ENCODE measurements at regions not wholly inside any gene's neighbourhood (a gene's known extent, or its start where the extent isn't known, plus 50 kb on each side); places are given as distances from the start of the nearest gene placed in this dataset.

GRCh38 chr12:77679686-77680085 lies 151.0 kb upstream of the NAV3 start:
- no peak for DNase-seq (ENCODE audit: low read depth, low spot score)

GRCh38 chr12:77678621-77679020 lies 152.1 kb upstream of the NAV3 start:
- Histone ChIP-seq H3K9me3 (ENCODE audit: insufficient read depth, low read length) (no peaks in the 10 kb centered on the region), H3K4me1 (ENCODE audit: insufficient read depth, insufficient read length) (no peaks in the 10 kb centered on the region), H3K27me3 (ENCODE audit: insufficient read depth, insufficient read length) (no peaks in the 10 kb centered on the region), H3K4me3 (ENCODE audit: insufficient read length, low read depth) (no peak overlapping the region), H3K9ac (ENCODE audit: insufficient read length, low read depth) (no peak overlapping the region), H3K36me3 (ENCODE audit: insufficient read depth, insufficient read length, low read length) (no peaks in the 10 kb centered on the region)
- TF ChIP-seq SUZ12 (IDR thresholded peaks at IDR 0.05; ENCODE audit: extremely low read depth, insufficient read depth, insufficient read length) (no peak), YY1 (IDR thresholded peaks at IDR 0.05; ENCODE audit: insufficient read depth, insufficient read length) (no peak), ZNF274 (IDR thresholded peaks at IDR 0.05; ENCODE audit: low read depth, low read length) (no peak)
- no peak for DNase-seq (ENCODE audit: low read depth, low spot score)

More at GRCh38 chr12:77679686-77680085, 151.0 kb upstream of the NAV3 start:
- Histone ChIP-seq H3K27me3 (ENCODE audit: insufficient read depth, insufficient read length) (no peaks in the 10 kb centered on the region), H3K36me3 (ENCODE audit: insufficient read depth, insufficient read length, low read length) (no peaks in the 10 kb centered on the region), H3K9me3 (ENCODE audit: insufficient read depth, low read length) (no peaks in the 10 kb centered on the region), H3K4me1 (ENCODE audit: insufficient read depth, insufficient read length) (no peaks in the 10 kb centered on the region), H3K9ac (ENCODE audit: insufficient read length, low read depth) (no peak overlapping the region), H3K4me3 (ENCODE audit: insufficient read length, low read depth) (no peak overlapping the region)
- TF ChIP-seq ZNF274 (IDR thresholded peaks at IDR 0.05; ENCODE audit: low read depth, low read length), result no peak
- TF ChIP-seq SUZ12 (IDR thresholded peaks at IDR 0.05; ENCODE audit: extremely low read depth, insufficient read depth, insufficient read length), result no peak
- TF ChIP-seq YY1 (IDR thresholded peaks at IDR 0.05; ENCODE audit: insufficient read depth, insufficient read length), result no peak

GRCh38 chr12:77667101-77667500 lies 163.6 kb upstream of the NAV3 start:
- Histone ChIP-seq H3K4me3 (ENCODE audit: insufficient read length, low read depth) (no peak overlapping the region), H3K9ac (ENCODE audit: insufficient read length, low read depth) (no peak overlapping the region), H3K36me3 (ENCODE audit: insufficient read depth, insufficient read length, low read length) (no peaks in the 10 kb centered on the region), H3K27me3 (ENCODE audit: insufficient read depth, insufficient read length) (no peaks in the 10 kb centered on the region), H3K9me3 (ENCODE audit: insufficient read depth, low read length) (peaks cover 15% of the 10 kb centered on the region), H3K4me1 (ENCODE audit: insufficient read depth, insufficient read length) (no peaks in the 10 kb centered on the region)
- TF ChIP-seq ZNF274 (IDR thresholded peaks at IDR 0.05; ENCODE audit: low read depth, low read length), result no peak
- TF ChIP-seq YY1 (IDR thresholded peaks at IDR 0.05; ENCODE audit: insufficient read depth, insufficient read length), result no peak
- TF ChIP-seq SUZ12 (IDR thresholded peaks at IDR 0.05; ENCODE audit: extremely low read depth, insufficient read depth, insufficient read length), result no peak
- DNase-seq (ENCODE audit: low read depth, low spot score), result no peak

- no peak for DNase-seq (ENCODE audit: low read depth, low spot score)
- Histone ChIP-seq H3K9ac (ENCODE audit: insufficient read length, low read depth) (no peak overlapping the region), H3K36me3 (ENCODE audit: insufficient read depth, insufficient read length, low read length) (no peaks in the 10 kb centered on the region), H3K4me1 (ENCODE audit: insufficient read depth, insufficient read length) (peaks cover 5% of the 10 kb centered on the region), H3K4me3 (ENCODE audit: insufficient read length, low read depth) (no peak overlapping the region), H3K27me3 (ENCODE audit: insufficient read depth, insufficient read length) (no peaks in the 10 kb centered on the region), H3K9me3 (ENCODE audit: insufficient read depth, low read length) (no peaks in the 10 kb centered on the region)
- TF ChIP-seq ZNF274 (IDR thresholded peaks at IDR 0.05; ENCODE audit: low read depth, low read length) (no peak), SUZ12 (IDR thresholded peaks at IDR 0.05; ENCODE audit: extremely low read depth, insufficient read depth, insufficient read length) (no peak), YY1 (IDR thresholded peaks at IDR 0.05; ENCODE audit: insufficient read depth, insufficient read length) (no peak)
Measured at GRCh38 chr12:77648716-77649115, 182.0 kb upstream of the NAV3 start.

GRCh38 chr12:77645966-77646598 lies 184.6 kb upstream of the NAV3 start:
- no peak overlapping the region for H3K4me3 ChIP-seq (ENCODE audit: insufficient read length, low read depth)
- no peak for TF ChIP-seq SUZ12 (IDR thresholded peaks at IDR 0.05; ENCODE audit: extremely low read depth, insufficient read depth, insufficient read length)
- TF ChIP-seq ZNF274 (IDR thresholded peaks at IDR 0.05; ENCODE audit: low read depth, low read length), result no peak
- TF ChIP-seq YY1 (IDR thresholded peaks at IDR 0.05; ENCODE audit: insufficient read depth, insufficient read length), result no peak
- no peaks in the 10 kb centered on the region for H3K27me3 ChIP-seq (ENCODE audit: insufficient read depth, insufficient read length)
- H3K4me1 ChIP-seq (ENCODE audit: insufficient read depth, insufficient read length), result peaks cover 5% of the 10 kb centered on the region
- no peaks in the 10 kb centered on the region for H3K9me3 ChIP-seq (ENCODE audit: insufficient read depth, low read length)
- DNase-seq (ENCODE audit: low read depth, low spot score), result peak; percentile 46
- H3K9ac ChIP-seq (ENCODE audit: insufficient read length, low read depth), result no peak overlapping the region
- no peaks in the 10 kb centered on the region for H3K36me3 ChIP-seq (ENCODE audit: insufficient read depth, insufficient read length, low read length)

- H3K4me3 ChIP-seq (ENCODE audit: insufficient read length, low read depth), result no peak overlapping the region
- H3K27me3 ChIP-seq (ENCODE audit: insufficient read depth, insufficient read length), result no peaks in the 10 kb centered on the region
- DNase-seq (ENCODE audit: low read depth, low spot score), result peak; percentile 72
- TF ChIP-seq YY1 (IDR thresholded peaks at IDR 0.05; ENCODE audit: insufficient read depth, insufficient read length) (no peak), ZNF274 (IDR thresholded peaks at IDR 0.05; ENCODE audit: low read depth, low read length) (no peak), SUZ12 (IDR thresholded peaks at IDR 0.05; ENCODE audit: extremely low read depth, insufficient read depth, insufficient read length) (no peak)
- H3K9me3 ChIP-seq (ENCODE audit: insufficient read depth, low read length), result no peaks in the 10 kb centered on the region
- H3K36me3 ChIP-seq (ENCODE audit: insufficient read depth, insufficient read length, low read length), result no peaks in the 10 kb centered on the region
- H3K9ac ChIP-seq (ENCODE audit: insufficient read length, low read depth), result no peak overlapping the region
- peaks cover 5% of the 10 kb centered on the region for H3K4me1 ChIP-seq (ENCODE audit: insufficient read depth, insufficient read length)
Measured at GRCh38 chr12:77644915-77645605, 185.6 kb upstream of the NAV3 start.

GRCh38 chr12:77642246-77642645 lies 188.4 kb upstream of the NAV3 start:
- H3K9me3 ChIP-seq (ENCODE audit: insufficient read depth, low read length), result no peaks in the 10 kb centered on the region
- H3K4me3 ChIP-seq (ENCODE audit: insufficient read length, low read depth), result no peak overlapping the region
- H3K9ac ChIP-seq (ENCODE audit: insufficient read length, low read depth), result no peak overlapping the region
- TF ChIP-seq ZNF274 (IDR thresholded peaks at IDR 0.05; ENCODE audit: low read depth, low read length) (no peak), YY1 (IDR thresholded peaks at IDR 0.05; ENCODE audit: insufficient read depth, insufficient read length) (no peak), SUZ12 (IDR thresholded peaks at IDR 0.05; ENCODE audit: extremely low read depth, insufficient read depth, insufficient read length) (no peak)
- H3K36me3 ChIP-seq (ENCODE audit: insufficient read depth, insufficient read length, low read length), result no peaks in the 10 kb centered on the region
- H3K27me3 ChIP-seq (ENCODE audit: insufficient read depth, insufficient read length), result no peaks in the 10 kb centered on the region
- DNase-seq (ENCODE audit: low read depth, low spot score), result no peak
- H3K4me1 ChIP-seq (ENCODE audit: insufficient read depth, insufficient read length), result peaks cover 5% of the 10 kb centered on the region

Data from NT2/D1 (cell line).